Ishikawa (cell line): ENCODE measurements at regions not wholly inside any gene's neighbourhood (a gene's known extent, or its start where the extent isn't known, plus 50 kb on each side); places are given as distances from the start of the nearest gene placed in this dataset.

Source experiments
- CEBPB ChIP-seq: IDR thresholded peaks from 2 replicates; pipeline ENCODE4 v1.6.1; 2012
- CREB1 ChIP-seq: IDR thresholded peaks from 2 replicates; pipeline ENCODE4 v1.6.1; 2012; ENCODE audit warnings: low read depth
- EGR1 ChIP-seq: IDR thresholded peaks from 2 replicates; pipeline ENCODE4 v1.6.1; 2012
- EP300 ChIP-seq: IDR thresholded peaks from 2 replicates; pipeline ENCODE4 v1.6.1; 2012; ENCODE audit warnings: borderline replicate concordance
- FOXM1 ChIP-seq: IDR thresholded peaks from 2 replicates; pipeline ENCODE4 v1.6.1; 2012; ENCODE audit warnings: low read depth, borderline replicate concordance
- NFIC ChIP-seq: IDR thresholded peaks from 2 replicates; pipeline ENCODE4 v1.6.1; 2012
- RAD21 ChIP-seq: IDR thresholded peaks from 2 replicates; pipeline ENCODE4 v1.6.1; 2012; ENCODE audit warnings: low read depth
- TAF1 ChIP-seq: IDR thresholded peaks from 2 replicates; pipeline ENCODE4 v1.6.1; 2012; ENCODE audit warnings: low read depth, mild to moderate bottlenecking
- TCF12 ChIP-seq: IDR thresholded peaks from 2 replicates; pipeline ENCODE4 v1.6.1; 2012; ENCODE audit warnings: low read depth
- TEAD4 ChIP-seq: IDR thresholded peaks from 2 replicates; pipeline ENCODE4 v1.6.1; 2012
- YY1 ChIP-seq: IDR thresholded peaks from 2 replicates; pipeline ENCODE4 v1.6.1; 2012; ENCODE audit warnings: low read depth
- ZBTB7A ChIP-seq: IDR thresholded peaks from 2 replicates; pipeline ENCODE4 v1.6.1; 2012; ENCODE audit warnings: low read depth
- TF ChIP-seq, protein P1 (sequence below): IDR thresholded peaks from 2 replicates; pipeline ENCODE4 v1.6.1; 2012
- TF ChIP-seq, protein P2 (sequence below): IDR thresholded peaks from 2 replicates; pipeline ENCODE4 v1.6.1; 2012; ENCODE audit warnings: low read depth, mild to moderate bottlenecking
- TF ChIP-seq, protein P3 (sequence below): IDR thresholded peaks from 2 replicates; pipeline ENCODE4 v1.6.1; 2012

DNA sequence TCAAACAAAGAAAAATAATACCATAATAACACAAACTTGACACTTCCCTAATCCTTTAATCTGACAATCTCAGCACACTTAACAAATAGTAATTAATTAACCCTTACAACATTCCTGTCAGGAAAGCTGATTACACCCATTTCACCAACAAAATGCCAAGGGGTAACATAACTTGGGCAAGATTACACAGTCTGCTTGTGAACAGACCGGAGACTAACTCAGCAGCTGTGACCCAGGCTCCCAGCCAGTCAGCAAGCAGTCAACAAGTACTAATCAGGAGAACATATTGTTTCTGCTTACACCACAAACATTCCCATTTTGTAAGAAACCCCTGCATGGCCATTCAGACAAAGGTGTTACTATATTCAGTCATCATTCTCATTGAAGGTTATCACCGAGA, 592.5 kb upstream of the FLRT2 start:
- TF ChIP-seq, protein P1, sequence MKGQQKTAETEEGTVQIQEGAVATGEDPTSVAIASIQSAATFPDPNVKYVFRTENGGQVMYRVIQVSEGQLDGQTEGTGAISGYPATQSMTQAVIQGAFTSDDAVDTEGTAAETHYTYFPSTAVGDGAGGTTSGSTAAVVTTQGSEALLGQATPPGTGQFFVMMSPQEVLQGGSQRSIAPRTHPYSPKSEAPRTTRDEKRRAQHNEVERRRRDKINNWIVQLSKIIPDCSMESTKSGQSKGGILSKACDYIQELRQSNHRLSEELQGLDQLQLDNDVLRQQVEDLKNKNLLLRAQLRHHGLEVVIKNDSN: no peak
- TF ChIP-seq RAD21 (no peak), CREB1 (no peak), TCF12 (no peak), TAF1 (no peak), EGR1 (no peak), ZBTB7A (no peak), YY1 (no peak), FOXM1 (no peak), CEBPB (no peak), NFIC (no peak), EP300 (no peak), TEAD4 (no peak)
- TF ChIP-seq, protein P2, sequence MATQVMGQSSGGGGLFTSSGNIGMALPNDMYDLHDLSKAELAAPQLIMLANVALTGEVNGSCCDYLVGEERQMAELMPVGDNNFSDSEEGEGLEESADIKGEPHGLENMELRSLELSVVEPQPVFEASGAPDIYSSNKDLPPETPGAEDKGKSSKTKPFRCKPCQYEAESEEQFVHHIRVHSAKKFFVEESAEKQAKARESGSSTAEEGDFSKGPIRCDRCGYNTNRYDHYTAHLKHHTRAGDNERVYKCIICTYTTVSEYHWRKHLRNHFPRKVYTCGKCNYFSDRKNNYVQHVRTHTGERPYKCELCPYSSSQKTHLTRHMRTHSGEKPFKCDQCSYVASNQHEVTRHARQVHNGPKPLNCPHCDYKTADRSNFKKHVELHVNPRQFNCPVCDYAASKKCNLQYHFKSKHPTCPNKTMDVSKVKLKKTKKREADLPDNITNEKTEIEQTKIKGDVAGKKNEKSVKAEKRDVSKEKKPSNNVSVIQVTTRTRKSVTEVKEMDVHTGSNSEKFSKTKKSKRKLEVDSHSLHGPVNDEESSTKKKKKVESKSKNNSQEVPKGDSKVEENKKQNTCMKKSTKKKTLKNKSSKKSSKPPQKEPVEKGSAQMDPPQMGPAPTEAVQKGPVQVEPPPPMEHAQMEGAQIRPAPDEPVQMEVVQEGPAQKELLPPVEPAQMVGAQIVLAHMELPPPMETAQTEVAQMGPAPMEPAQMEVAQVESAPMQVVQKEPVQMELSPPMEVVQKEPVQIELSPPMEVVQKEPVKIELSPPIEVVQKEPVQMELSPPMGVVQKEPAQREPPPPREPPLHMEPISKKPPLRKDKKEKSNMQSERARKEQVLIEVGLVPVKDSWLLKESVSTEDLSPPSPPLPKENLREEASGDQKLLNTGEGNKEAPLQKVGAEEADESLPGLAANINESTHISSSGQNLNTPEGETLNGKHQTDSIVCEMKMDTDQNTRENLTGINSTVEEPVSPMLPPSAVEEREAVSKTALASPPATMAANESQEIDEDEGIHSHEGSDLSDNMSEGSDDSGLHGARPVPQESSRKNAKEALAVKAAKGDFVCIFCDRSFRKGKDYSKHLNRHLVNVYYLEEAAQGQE: no peak
- TF ChIP-seq, protein P3, sequence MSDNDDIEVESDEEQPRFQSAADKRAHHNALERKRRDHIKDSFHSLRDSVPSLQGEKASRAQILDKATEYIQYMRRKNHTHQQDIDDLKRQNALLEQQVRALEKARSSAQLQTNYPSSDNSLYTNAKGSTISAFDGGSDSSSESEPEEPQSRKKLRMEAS: no peak

DNA sequence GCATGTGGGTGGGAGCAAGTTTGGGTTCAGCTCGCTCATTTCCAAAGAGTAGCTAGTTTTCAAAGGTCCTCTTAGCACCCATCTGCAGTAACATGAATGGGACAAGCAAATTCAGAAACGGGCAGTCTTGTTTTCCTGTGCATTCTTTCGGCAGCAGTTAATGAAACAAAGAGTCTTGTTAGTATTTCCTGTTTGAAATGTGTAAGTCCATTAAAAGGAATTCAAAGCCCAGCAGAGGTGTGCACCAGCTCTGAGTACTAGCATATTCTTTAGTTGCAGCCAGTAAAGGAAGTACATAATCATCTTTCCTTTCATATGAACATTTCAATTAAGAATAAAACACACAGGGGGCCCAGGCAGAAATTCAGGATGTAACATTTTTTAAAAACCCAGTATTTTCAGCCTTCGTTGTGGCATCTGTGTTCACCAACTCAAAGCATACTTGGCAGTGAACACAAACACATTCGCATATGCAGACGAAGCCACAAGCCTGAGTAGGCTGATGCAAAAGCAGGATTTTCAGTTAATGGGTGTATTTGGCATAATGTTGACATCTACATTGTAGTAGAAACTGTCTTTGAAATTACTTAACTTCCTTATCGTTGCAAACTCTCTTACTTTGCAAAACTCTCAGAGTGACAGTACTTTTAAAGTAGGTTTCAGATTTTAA, 570.0 kb upstream of the FLRT2 start:
- TF ChIP-seq, protein P2: no peak
- TF ChIP-seq YY1 (no peak), TEAD4 (no peak), ZBTB7A (no peak), NFIC (no peak), RAD21 (no peak), EP300 (no peak), CEBPB (no peak)
- TF ChIP-seq, protein P1: no peak
- TF ChIP-seq, protein P3: no peak

DNA sequence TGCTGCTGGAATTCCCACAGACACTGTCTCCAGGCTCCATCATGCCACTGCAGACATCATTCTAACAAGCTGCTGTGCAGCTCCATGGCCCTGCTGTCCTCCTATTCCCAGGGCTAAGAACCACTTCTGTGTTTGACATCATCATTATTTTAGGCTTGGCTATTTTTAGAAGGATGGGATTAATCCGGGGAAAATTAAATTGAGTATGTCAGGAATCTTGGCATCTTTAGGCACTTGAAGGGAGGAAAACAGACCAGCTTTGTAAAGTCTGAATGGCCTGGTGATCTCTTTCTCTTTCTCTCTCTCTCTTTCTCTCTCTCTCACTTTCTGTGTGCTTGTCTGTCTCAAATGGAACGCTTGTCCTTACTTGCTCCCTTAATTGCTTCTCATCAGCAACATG, 568.3 kb upstream of the FLRT2 start:
- TF ChIP-seq YY1 (no peak), TCF12 (no peak), EP300 (no peak), ZBTB7A (no peak), CREB1 (no peak), EGR1 (no peak), CEBPB (no peak), NFIC (no peak), RAD21 (no peak), TAF1 (no peak), FOXM1 (no peak), TEAD4 (no peak)
- TF ChIP-seq, protein P2: no peak
- TF ChIP-seq, protein P1: no peak
- TF ChIP-seq, protein P3: no peak

DNA sequence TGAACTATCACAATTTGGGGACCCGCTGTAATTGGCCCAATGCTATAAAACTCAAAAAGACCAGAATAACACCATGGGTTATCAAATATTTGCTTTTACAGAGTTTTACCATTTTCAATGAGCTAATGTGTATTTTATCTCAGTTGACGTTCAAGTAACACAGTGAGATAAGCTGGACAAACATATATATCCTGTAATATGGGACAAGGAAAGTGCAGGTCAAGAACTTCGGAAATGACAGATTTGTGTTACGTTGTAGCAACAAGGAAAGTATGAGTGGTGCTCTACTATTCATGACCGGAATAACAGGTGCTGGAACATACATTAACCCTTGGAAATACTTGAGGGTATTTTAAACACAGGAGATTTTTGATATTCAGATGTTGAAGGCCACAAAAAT, 566.4 kb upstream of the FLRT2 start:
- TF ChIP-seq CEBPB: no peak
- TF ChIP-seq, protein P2: no peak
- TF ChIP-seq FOXM1: no peak
- TF ChIP-seq, protein P3: no peak
- no peak for TF ChIP-seq EP300
- no peak for TF ChIP-seq TAF1
- no peak for TF ChIP-seq CREB1
- TF ChIP-seq YY1: no peak
- no peak for TF ChIP-seq RAD21
- TF ChIP-seq EGR1: no peak
- TF ChIP-seq, protein P1: no peak
- no peak for TF ChIP-seq TCF12
- no peak for TF ChIP-seq TEAD4
- TF ChIP-seq ZBTB7A: no peak
- TF ChIP-seq NFIC: no peak
